Stimulated activated CD4-positive, alpha-beta T cell treated with anti-CD3 and anti-CD28 coated beads, Interleukin-1b, Interleukin-23, amount 100 ng/mL, for 24 hours (primary cell): ENCODE measurements at regions not wholly inside any gene's neighbourhood (a gene's known extent, or its start where the extent isn't known, plus 50 kb on each side); places are given as distances from the start of the nearest gene placed in this dataset.

ENCODE experiments used
- DNase-seq, 4 experiments: peaks; one replicate each; pipeline ENCODE4 v3.0.0-alpha.2; 2020; ENCODE audit warnings: low read depth in 4 of 4, low spot score in 1 of 4

DNA sequence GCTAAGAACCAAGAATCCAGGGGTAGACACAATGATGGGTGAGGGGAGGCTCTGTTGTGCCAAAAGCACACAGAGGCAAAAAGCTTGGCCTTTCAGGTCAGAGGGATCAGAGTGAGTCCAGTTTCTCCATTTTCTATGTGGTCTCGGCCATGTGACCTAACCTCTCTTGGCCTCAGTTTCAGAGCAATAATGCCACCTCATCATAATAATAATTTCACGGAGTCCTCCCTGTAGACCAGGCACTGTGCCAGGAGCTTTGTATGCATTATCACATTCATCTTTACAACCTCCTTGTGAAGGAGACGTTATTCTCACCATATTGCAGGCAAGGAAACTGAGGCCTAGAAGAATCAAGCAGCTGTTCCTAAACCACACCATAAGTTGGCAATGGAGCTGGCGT lies 120.2 kb downstream of the WT1 start:
- no peak for DNase-seq

DNA sequence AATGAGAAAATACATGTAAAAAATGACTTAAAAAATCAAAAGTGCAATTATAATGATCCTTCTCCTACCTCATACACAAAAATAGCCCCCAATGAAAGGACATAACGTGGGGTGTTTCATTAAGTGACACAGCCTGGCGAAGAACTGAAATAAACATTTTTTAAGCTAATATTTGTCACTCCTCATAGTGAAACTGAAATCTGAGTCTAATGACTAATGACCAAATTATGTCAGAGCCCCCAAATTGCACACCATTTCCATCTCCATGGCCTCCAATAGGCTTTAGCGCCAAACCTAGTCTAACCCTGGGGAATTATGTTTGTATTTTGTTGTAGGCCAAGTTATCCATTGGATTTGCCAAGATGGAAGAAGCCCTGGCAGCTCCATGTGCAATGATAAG lies 119.1 kb downstream of the WT1 start:
- no peak for DNase-seq

DNA sequence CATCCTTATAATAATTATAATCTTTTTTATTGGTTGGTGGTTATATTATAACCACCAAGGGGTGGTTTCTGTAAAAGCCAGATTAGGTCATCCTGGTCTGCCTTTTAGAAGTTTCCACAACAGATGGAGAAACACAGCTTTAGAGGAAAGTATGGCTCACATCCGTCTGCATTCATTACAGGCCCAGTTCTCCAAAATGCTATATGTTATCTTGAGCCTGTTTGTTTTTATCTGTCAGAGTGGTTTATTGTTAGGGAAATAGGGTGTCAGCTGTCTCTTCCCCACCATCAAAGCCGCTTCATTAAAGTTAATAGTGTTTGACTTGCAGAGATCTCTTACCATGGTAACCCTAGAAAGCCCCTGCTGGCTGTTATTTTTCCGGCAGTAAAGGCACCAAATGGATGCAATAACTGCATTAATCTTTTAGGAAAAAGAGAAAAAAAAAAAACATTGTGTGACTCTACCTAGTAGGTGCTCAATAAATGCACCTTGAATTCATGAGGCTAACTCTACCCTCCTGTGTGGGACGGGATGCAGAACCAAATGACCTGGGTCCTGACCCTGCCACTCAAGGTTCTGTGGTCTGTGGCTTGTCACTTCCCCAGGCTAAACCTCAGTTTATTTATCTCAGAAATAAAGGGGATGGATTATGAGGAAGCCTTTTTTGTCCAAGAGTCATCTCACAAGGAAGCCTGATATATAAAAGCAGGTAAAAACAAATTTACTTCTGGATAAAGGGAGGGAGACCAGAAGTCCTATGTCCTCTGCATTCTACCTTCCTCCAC lies 118.3 kb downstream of the WT1 start:
- no peak for DNase-seq

DNA sequence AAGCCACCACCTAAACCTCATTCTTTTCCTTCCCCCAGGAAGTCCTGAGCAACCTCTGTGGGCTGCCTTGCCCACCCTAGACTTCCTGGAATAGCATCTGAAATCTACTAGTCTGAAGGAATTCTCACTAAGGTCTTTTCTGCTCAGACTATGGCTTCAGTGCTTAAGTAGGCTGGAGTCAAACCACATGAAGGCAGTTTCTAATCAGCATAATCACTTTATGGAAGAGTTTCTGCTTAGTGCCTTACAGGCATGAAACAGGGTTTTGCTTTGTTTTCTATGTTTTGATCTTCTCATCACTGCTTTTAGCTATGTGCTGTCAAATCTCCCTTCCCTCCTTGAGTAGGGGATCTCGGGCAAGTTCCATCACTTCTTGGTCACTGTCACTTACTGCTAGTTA lies 117.7 kb downstream of the WT1 start:
- DNase-seq, result no peak

DNA sequence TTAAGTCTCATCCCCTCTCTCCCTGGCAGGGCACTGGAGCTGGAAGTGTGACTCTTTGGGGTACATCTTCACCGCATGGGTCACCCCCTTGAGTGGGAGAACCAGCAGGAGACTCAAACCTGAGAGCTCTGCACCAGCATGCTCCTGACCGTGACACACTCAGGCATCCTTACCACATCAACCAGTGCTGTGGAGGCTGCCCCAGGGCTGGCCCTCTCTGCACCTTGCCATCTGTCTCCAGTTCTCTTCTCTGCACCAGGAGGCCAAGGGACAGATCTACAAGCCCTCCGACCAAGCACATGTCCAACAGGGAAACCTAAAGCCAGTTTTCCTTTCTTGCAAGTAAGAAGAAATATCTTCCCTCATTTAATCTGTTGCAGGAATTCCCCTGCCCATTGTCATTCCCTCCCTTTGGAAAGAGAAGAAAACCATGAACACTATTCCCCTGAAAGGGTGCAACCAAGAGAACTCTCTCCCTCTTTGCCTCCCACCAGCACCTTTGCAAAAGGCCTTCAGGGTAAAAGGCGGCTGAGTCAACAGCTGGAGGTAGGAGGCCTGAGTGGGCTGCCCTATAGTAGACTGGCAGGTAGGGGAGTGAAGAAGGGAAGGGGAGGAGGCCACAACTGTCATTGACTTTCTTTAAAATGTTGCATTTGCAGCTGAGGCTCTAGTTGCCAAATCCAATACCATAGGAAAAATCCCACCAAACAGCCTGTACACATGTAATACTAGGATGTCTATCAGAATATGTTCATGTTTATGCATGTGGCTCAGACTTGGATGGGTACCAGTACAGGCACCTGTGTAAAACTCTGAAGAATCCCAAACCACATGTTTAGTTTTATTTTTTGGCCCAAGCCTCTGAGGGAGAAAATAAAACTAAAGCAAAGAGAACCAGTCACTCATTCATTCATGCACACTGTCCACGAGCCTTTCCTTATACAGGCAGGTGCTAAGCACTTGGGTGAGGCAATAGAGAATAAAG lies 117.0 kb downstream of the WT1 start:
- no peak for DNase-seq

DNA sequence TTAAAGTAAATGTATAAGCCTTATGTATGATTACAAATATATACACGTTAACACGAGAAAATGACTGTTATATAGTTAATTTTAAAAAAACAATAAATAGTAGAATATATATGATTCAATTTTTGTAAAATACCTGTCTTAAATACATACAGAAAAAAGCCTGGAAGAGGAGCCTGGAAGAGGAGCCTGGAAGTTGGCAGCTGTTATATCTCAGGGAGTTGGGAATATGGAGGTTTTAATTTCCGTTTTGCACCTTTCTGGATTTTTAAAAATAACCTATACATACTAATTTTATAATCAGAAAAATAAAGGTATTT lies 111.6 kb downstream of the WT1 start:
- no peak for DNase-seq

DNA sequence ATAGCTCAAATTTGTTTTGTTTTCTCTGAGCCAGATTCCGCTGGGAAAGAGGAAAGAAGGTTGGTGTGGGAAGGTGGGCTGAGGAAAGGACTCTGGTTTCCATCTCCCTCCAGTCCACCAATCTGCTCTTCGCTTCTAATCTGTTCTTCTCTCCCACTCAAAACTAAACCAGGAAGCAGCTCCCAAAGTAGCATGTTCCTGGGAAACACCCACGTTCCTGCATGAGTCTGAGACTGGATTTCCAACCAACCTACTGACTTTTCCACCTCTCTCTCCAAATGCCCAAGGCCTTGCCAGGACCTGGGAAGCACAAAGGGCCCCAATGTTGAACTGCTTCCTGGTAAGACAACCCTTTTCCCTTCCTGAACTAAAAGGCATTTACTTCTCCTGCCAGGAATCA lies 110.2 kb downstream of the WT1 start:
- DNase-seq, result no peak

DNA sequence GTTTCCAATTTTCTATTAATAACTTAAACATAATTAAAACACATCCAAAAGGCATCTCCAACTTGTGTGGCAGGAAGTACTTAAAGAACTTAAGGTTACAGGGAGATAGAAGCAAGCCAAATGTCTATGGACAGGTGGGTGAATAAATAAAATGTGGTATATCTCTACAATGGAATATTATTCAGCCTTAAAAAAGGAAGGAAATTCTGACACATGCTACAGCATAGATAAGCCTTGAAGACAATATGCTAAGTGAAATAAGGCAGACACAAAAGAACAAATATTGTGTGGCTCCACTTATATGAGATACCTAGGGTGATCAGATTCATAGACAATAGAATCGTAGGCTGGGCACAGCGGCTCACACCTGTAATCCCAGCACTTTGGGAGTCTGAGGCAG lies 109.6 kb downstream of the WT1 start:
- DNase-seq, result no peak

DNA sequence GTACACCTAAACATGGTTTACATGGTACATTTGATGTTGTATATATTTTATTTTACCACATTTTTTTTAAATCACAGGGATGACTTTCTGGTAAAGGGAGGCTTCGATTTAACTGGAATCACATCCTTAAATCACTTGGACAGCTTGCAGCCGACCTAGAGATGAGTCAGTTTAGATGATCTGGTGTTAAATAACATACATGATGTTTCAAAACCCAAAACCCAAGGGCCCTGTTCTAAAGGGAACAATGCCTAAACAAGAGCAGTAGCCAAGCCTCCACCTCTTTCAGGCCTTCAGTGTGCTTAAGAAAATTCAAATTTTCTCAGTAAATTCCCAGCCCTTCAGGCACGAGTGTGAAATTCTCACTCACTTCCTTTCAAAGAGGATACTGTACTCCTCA lies 108.8 kb downstream of the WT1 start:
- no peak for DNase-seq

DNA sequence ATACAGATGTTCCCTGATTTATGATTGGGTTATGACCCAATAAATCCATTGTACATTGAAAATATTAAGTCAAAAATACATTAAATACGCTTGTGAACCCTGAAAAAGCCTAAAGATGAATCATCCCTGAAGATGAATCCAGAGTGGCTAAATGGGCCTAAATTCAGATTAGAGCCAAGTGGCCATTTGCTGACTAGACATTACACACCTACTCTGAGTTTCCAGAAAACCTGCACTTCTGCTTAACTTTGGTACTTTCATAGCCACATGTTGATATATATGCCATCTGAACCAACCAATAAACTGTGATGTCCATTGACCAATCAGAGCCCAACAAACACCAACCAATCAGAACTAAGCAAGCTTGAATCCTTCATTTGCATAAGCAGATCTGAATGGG lies 106.9 kb downstream of the WT1 start:
- DNase-seq, result no peak

DNA sequence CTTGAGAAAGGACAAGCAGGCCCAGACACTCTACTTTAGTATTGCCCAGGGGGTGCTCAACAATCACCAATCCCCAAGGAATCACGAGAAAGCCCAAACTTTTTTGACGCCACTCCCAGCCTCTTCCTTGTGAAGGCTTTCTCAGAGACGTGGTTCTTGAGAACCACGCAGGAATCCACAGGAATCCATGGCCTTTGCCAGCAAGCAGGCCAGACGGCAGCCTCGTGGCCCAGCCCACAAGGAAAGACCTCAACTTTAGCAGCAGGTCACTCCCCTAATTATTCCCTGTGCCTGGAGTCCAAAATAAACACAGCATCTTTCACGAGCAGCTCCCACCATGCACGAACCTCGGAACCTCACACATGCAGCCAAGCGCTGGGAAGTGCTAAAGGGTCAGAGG lies 104.2 kb downstream of the WT1 start:
- DNase-seq, result no peak

DNA sequence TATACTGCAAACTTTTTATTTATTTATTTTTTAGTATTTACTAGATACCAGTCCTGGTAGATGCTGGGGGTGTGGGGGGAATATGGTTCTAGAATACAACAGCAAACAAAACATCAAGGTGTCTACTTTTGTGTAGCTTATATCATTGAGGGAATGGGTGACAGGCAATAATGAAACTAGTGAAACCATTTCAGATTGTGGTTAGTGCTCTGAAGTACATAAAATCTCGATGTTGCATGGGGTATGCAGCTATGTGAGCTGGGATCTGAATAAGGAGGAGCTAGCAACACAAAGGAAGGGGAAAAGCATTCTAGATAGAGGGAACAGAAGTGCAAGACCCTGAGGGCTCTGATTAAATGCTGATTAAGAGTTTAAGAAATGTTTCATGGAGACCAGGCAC lies 103.5 kb downstream of the WT1 start:
- no peak for DNase-seq

DNA sequence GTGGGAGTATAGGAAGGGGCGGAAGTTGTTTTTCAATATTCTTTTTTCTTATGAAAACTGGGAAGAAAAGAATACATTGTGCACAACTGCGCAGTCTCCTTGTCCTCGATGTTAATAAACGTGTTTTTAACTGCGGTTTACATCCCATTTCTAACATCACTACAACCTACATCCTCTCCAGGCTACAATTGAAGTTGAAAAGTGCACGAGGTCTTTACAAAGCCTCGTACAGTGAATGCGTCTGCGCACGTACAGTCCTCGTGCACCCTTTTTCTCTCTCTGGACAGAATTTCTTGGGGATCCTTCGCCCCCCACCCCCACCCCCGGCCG lies 102.4 kb downstream of the WT1 start:
- DNase-seq, result no peak

DNA sequence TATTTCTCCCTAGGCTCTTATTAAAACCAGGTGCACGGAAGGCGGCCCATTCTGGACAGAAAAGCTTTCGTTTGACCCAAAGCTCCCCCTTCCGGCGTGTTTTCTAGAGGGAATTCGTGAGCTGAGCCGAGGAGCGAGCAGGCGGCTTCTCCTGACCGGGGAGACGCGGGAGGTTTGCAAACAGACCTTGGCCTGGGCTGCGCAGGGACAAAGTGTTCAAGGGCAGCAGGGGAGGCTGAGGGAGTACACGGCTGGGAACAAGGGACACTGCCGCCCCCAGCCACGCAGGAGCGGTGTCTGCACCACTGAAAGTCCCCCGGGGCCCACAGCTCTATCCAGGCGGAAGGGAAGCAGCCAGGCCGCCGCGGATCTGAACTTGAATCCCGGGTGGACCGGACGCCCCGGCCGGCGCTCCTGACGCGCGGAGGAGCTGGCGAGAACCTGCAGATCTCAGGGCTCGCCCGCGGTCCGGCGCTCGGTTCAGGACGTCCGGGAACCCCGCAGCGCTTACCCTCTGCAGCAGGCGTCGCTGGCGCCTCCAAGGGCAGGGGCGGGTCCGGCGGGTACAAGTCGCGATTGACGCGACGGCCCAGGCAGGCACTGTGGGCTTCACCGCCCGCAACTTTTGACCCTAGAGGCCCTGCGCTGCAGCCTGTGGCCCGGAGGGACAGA lies 101.9 kb downstream of the WT1 start:
- DNase-seq, result peak in 1 of 4 experiments; percentile 13

DNA sequence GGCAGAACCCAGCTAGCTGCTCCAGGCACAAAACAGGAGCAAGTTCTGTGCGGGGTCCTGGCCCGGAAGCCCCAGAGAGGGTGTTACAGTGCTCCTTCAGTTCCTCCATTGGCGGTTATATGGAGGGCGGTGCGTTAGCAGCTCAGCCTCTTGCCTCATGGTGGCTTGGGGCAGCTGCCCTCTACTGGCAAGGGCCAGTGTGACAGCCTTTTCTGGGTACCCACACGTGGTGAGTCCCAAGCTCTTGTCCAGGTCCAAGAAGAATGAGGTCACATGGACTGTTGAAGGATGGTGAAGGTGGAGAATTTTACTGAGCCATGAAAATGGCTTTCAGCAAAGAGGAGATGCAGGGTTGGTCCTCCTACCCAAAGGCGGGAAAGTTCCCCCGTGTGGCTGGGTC lies 100.5 kb downstream of the WT1 start:
- peak in 1 of 4 experiments; percentile 14 for DNase-seq
